ENCODE measurements at regions not wholly inside any gene's neighbourhood (a gene's known extent, or its start where the extent isn't known, plus 50 kb on each side); places are given as distances from the start of the nearest gene placed in this dataset.
A peak's percentile ranks its signal among the peaks of the same experiment; 100 is the strongest.

DNA sequence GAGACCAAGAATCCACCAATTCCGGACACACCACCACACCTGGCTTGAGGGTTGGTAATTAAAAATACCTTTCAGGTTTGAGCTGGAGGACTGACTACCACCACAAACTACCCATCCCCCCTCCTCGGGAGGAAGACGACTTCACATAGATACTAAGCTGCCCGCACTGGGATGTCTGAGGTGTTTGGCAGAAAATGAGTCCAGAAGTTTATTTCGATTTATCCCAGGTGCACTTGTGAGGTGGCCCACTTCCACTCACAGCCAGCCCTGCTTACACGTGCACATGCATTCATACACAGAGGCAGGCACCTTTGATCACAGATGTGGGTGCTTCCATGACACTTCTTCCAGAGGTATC lies 187.1 kb downstream of the ID4 start:
- no peak for DNase-seq
- peaks cover 0 to 18% (median 0%) of the 10 kb centered on the region in 7 donors for H3K27me3 ChIP-seq (replicated peaks in 1 of 7)
- H3K4me3 ChIP-seq: peak overlapping the region in 2 of 8 donors; percentile 2 to 44
- intact Hi-C loops (cut with DNase I; ENCODE audit: low total_unique reads): no loop called here
- 43 to 57% (median 54%) methylated on average over 6 of the region's 6 CpGs for WGBS, 5 donors
- no peaks in the 10 kb centered on the region for H3K36me3 ChIP-seq
- no peak for TF ChIP-seq POLR2AphosphoS5 (IDR thresholded peaks at IDR 0.05)
- TF ChIP-seq POLR2A (IDR thresholded peaks at IDR 0.05): no peak
- TF ChIP-seq, protein P1, sequence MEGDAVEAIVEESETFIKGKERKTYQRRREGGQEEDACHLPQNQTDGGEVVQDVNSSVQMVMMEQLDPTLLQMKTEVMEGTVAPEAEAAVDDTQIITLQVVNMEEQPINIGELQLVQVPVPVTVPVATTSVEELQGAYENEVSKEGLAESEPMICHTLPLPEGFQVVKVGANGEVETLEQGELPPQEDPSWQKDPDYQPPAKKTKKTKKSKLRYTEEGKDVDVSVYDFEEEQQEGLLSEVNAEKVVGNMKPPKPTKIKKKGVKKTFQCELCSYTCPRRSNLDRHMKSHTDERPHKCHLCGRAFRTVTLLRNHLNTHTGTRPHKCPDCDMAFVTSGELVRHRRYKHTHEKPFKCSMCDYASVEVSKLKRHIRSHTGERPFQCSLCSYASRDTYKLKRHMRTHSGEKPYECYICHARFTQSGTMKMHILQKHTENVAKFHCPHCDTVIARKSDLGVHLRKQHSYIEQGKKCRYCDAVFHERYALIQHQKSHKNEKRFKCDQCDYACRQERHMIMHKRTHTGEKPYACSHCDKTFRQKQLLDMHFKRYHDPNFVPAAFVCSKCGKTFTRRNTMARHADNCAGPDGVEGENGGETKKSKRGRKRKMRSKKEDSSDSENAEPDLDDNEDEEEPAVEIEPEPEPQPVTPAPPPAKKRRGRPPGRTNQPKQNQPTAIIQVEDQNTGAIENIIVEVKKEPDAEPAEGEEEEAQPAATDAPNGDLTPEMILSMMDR (IDR thresholded peaks at IDR 0.05 in 8 of 11, conservative IDR thresholded peaks at IDR 0.05 in 3 of 11): no peak
- H3K27ac ChIP-seq: peak overlapping the region in 1 of 8 donors; percentile 18
- no peaks in the 10 kb centered on the region for H3K9me3 ChIP-seq
- H3K4me1 ChIP-seq: peaks cover 0 to 13% (median 8%) of the 10 kb centered on the region in 6 donors

DNA sequence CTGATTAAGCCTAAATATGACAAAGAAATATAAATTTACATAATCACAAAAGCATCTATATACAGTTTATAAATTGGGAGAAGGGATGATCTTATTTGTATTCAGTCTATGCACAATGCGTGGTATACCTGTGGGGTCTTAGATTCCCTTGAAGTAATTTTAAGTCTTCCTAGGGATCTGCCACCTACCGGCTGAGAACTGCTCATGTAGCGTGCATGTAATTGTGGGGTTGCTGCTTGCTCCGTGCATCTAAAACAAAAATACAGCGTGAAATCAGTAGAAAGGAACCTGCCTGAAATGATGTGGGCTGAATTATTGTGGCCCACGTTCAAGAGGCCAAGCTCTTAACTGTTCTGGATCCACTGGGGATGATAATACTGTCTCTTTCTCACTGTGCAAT lies 187.3 kb downstream of the MBOAT1 start:
- intact Hi-C loops (cut with DNase I; ENCODE audit: low total_unique reads): no loop called here
- no peak for DNase-seq
- Histone ChIP-seq H3K4me3 (no peak overlapping the region), H3K36me3 (no peaks in the 10 kb centered on the region), H3K9me3 (no peaks in the 10 kb centered on the region), H3K4me1 (peaks cover 0 to 13% (median 8%) of the 10 kb centered on the region in 6 donors), H3K27ac (no peak overlapping the region), H3K27me3 (replicated peaks in 1 of 7) (peaks cover 0 to 18% (median 0%) of the 10 kb centered on the region in 7 donors)
- WGBS, 5 donors: 88 to 94% (median 88%) methylated on average over 6 of the region's 6 CpGs
- TF ChIP-seq POLR2AphosphoS5 (IDR thresholded peaks at IDR 0.05): no peak
- no peak for TF ChIP-seq POLR2A (IDR thresholded peaks at IDR 0.05)
- TF ChIP-seq, protein P1 (IDR thresholded peaks at IDR 0.05 in 8 of 11, conservative IDR thresholded peaks at IDR 0.05 in 3 of 11): no peak

DNA sequence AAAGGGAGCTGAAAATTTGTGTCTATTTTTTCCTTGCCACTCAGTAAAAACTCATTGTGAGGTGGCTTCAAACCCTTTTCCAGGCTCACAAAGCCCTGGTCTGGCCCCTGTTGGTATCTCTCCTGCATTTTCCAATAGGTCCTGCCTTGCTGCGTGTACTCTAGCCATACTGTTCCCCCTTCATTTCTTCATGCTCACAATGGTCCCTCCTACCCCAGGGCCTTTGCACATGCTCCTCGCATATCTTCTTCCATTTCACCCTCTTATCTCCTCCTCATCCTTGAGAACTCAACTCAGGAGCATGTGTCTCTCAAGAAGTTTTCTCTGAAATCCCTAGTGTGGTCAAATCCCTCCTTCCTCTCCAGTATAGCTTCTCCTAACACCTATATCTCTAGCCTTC lies 186.6 kb downstream of the MBOAT1 start:
- no peak for DNase-seq
- WGBS, 5 donors: 89 to 94% (median 90%) methylated on average over 2 of the region's 2 CpGs
- intact Hi-C loops (cut with DNase I; ENCODE audit: low total_unique reads): no loop called here
- H3K4me1 ChIP-seq: peaks cover 0 to 13% (median 8%) of the 10 kb centered on the region in 6 donors
- H3K27ac ChIP-seq: no peak overlapping the region
- H3K4me3 ChIP-seq: no peak overlapping the region
- TF ChIP-seq, protein P1 (IDR thresholded peaks at IDR 0.05 in 8 of 11, conservative IDR thresholded peaks at IDR 0.05 in 3 of 11): no peak
- no peak for TF ChIP-seq POLR2AphosphoS5 (IDR thresholded peaks at IDR 0.05)
- TF ChIP-seq POLR2A (IDR thresholded peaks at IDR 0.05): no peak
- no peaks in the 10 kb centered on the region for H3K9me3 ChIP-seq
- peaks cover 0 to 18% (median 0%) of the 10 kb centered on the region in 7 donors for H3K27me3 ChIP-seq (replicated peaks in 1 of 7)
- H3K36me3 ChIP-seq: no peaks in the 10 kb centered on the region

DNA sequence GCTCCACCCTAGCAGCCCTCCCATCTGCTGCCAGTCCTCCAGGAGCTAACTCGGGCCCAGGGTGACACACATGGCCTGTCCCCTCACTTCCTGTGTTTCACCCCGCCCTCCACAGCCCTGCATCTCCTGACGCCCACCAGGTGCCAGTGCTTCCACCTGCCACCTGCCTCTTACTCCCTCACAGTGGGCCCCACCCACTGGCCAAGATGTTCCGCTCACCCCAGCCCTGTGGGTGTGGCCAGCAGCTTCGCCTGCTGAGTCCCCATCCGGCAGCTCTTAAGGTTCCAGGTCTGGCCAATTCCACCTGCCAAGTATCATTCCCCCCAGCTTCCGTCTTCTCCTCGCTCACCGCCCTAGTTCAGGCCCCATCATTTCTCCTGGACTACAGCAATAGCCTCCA lies 184.1 kb downstream of the MBOAT1 start:
- H3K27ac ChIP-seq: no peak overlapping the region

More for the DNA sequence above, 184.1 kb downstream of the MBOAT1 start:
- TF ChIP-seq, protein P1 (IDR thresholded peaks at IDR 0.05 in 8 of 11, conservative IDR thresholded peaks at IDR 0.05 in 3 of 11): no peak
- TF ChIP-seq POLR2AphosphoS5 (IDR thresholded peaks at IDR 0.05) (no peak), POLR2A (IDR thresholded peaks at IDR 0.05) (no peak)
- Histone ChIP-seq H3K9me3 (peaks cover 0 to 11% (median 0%) of the 10 kb centered on the region in 8 donors), H3K27me3 (replicated peaks in 1 of 7) (peaks cover 0 to 38% (median 0%) of the 10 kb centered on the region in 7 donors), H3K4me1 (peaks cover 0 to 13% (median 8%) of the 10 kb centered on the region in 6 donors), H3K4me3 (no peak overlapping the region), H3K36me3 (no peaks in the 10 kb centered on the region)
- 73 to 86% (median 80%) methylated on average over 9 of the region's 9 CpGs for WGBS, 5 donors
- no peak for DNase-seq
- intact Hi-C loops (cut with DNase I; ENCODE audit: low total_unique reads): no loop called here

All from spleen (tissue), 11 donors.